Mammary epithelial cell (primary cell): ENCODE measurements at regions not wholly inside any gene's neighbourhood (a gene's known extent, or its start where the extent isn't known, plus 50 kb on each side); places are given as distances from the start of the nearest gene placed in this dataset.

Experiments used
- EZH2 ChIP-seq: IDR thresholded peaks from 2 replicates; pipeline ENCODE4 v1.6.1; 2012; ENCODE audit warnings: low read length, inconsistent platforms, borderline replicate concordance
- TF ChIP-seq, protein P1 (sequence below), 2 donors: IDR thresholded peaks in 1 of 2; conservative IDR thresholded peaks in 1 of 2; 2 replicates each; pipeline ENCODE4 v1.5.1; 2011 to 2012; ENCODE audit warnings: inconsistent platforms in 2 of 2, low read length in 2 of 2, mild to moderate bottlenecking in 2 of 2, control low read depth in 1 of 2, low read depth in 1 of 2; ENCODE audit not compliant: insufficient read depth in 1 of 2; ENCODE audit errors: extremely low read depth in 1 of 2

DNA sequence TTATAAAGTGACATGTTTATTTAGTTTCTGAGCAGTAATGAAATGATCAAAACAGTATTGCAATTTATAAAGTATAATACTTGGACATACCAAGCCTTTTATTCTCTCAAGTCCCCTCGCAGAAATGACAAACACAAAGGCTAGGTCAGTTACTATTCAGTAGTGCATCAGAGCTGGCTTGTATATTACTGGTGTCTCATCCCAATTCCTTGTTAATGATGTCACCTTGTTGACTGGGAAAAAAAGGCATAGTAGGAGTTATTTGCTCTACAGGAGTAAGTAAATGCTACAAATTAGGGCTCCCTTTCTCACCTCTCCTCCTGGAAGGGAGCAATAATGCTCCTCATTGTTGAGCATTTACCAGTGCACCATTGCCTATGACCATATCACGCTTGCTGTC is 317.6 kb downstream of the CHL1 start:
- TF ChIP-seq, protein P1, sequence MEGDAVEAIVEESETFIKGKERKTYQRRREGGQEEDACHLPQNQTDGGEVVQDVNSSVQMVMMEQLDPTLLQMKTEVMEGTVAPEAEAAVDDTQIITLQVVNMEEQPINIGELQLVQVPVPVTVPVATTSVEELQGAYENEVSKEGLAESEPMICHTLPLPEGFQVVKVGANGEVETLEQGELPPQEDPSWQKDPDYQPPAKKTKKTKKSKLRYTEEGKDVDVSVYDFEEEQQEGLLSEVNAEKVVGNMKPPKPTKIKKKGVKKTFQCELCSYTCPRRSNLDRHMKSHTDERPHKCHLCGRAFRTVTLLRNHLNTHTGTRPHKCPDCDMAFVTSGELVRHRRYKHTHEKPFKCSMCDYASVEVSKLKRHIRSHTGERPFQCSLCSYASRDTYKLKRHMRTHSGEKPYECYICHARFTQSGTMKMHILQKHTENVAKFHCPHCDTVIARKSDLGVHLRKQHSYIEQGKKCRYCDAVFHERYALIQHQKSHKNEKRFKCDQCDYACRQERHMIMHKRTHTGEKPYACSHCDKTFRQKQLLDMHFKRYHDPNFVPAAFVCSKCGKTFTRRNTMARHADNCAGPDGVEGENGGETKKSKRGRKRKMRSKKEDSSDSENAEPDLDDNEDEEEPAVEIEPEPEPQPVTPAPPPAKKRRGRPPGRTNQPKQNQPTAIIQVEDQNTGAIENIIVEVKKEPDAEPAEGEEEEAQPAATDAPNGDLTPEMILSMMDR (conservative IDR thresholded peaks at IDR 0.05 in 1 of 2, IDR thresholded peaks at IDR 0.05 in 1 of 2; ENCODE audit: extremely low read depth in 1 of 2, insufficient read depth in 1 of 2, low read depth in 1 of 2, low read length in 2 of 2): no peak
- TF ChIP-seq EZH2: no peak
